Skeletal muscle cell (primary cell): ENCODE measurements at regions not wholly inside any gene's neighbourhood (a gene's known extent, or its start where the extent isn't known, plus 50 kb on each side); places are given as distances from the start of the nearest gene placed in this dataset.
"Not testable (repeated sequence)": the region's sequence is repeated elsewhere in the genome, so short reads cannot be mapped to it uniquely, and the experiment has no call there.

Source experiments
- DNase-seq: peaks from one replicate; pipeline ENCODE4 v3.0.0-alpha.2; 2010; ENCODE audit warnings: low read depth
- H3K4me3 ChIP-seq: 2 replicates; pipeline ENCODE4 v1.5.1; 2011; ENCODE audit warnings: low read depth, mild to moderate bottlenecking, control low read depth, low read length, moderate library complexity

GRCh38 chr1:121042882-121043281 lies 141.3 kb downstream of the FAM72B start:
- H3K4me3 ChIP-seq, DNase-seq: not testable (repeated sequence)

- H3K4me3 ChIP-seq, DNase-seq: not testable (repeated sequence)
Measured at GRCh38 chr1:121048293-121048752, 135.8 kb downstream of the FAM72B start.

GRCh38 chr1:121048769-121049443 lies 135.2 kb downstream of the FAM72B start:
- not testable (repeated sequence) for H3K4me3 ChIP-seq, DNase-seq

GRCh38 chr1:121050097-121050496 lies 134.0 kb downstream of the FAM72B start:
- not testable (repeated sequence) for H3K4me3 ChIP-seq, DNase-seq

GRCh38 chr1:121051161-121051790 lies 132.9 kb downstream of the FAM72B start:
- not testable (repeated sequence) for DNase-seq, H3K4me3 ChIP-seq

GRCh38 chr1:121052081-121052660 lies 132.0 kb downstream of the FAM72B start:
- H3K4me3 ChIP-seq, DNase-seq: not testable (repeated sequence)

GRCh38 chr1:121054928-121055327 lies 129.2 kb downstream of the FAM72B start:
- H3K4me3 ChIP-seq, DNase-seq: not testable (repeated sequence)

GRCh38 chr1:121066925-121067324 lies 117.2 kb downstream of the FAM72B start:
- H3K4me3 ChIP-seq: not testable (repeated sequence)

GRCh38 chr1:121068738-121069499 lies 115.2 kb downstream of the FAM72B start:
- DNase-seq: not testable (repeated sequence)

More at GRCh38 chr1:121066925-121067324, 117.2 kb downstream of the FAM72B start:
- DNase-seq: not testable (repeated sequence)

GRCh38 chr1:121073852-121074251 lies 110.3 kb downstream of the FAM72B start:
- DNase-seq, H3K4me3 ChIP-seq: not testable (repeated sequence)

More at GRCh38 chr1:121068738-121069499, 115.2 kb downstream of the FAM72B start:
- H3K4me3 ChIP-seq: not testable (repeated sequence)

- H3K4me3 ChIP-seq, DNase-seq: not testable (repeated sequence)
Measured at GRCh38 chr1:121075254-121075805, 108.8 kb downstream of the FAM72B start.

- not testable (repeated sequence) for H3K4me3 ChIP-seq, DNase-seq
Measured at GRCh38 chr1:121076674-121077073, 107.5 kb downstream of the FAM72B start.

- not testable (repeated sequence) for H3K4me3 ChIP-seq, DNase-seq
Measured at GRCh38 chr1:121079655-121080054, 104.5 kb downstream of the FAM72B start.

GRCh38 chr1:121080197-121080903 lies 103.8 kb downstream of the FAM72B start:
- H3K4me3 ChIP-seq, DNase-seq: not testable (repeated sequence)

GRCh38 chr1:121080904-121081264 lies 103.3 kb downstream of the FAM72B start:
- DNase-seq, H3K4me3 ChIP-seq: not testable (repeated sequence)

- not testable (repeated sequence) for H3K4me3 ChIP-seq, DNase-seq
Measured at GRCh38 chr1:121081625-121082199, 102.4 kb downstream of the FAM72B start.

GRCh38 chr1:121082995-121083394 lies 101.1 kb downstream of the FAM72B start:
- H3K4me3 ChIP-seq, DNase-seq: not testable (repeated sequence)

GRCh38 chr1:121086249-121086648 lies 97.9 kb downstream of the FAM72B start:
- H3K4me3 ChIP-seq, DNase-seq: not testable (repeated sequence)
